HepG2 (cell line): ENCODE measurements at regions not wholly inside any gene's neighbourhood (a gene's known extent, or its start where the extent isn't known, plus 50 kb on each side); places are given as distances from the start of the nearest gene placed in this dataset.

Experiments used
- ATAC-seq: fragments of 200-7000 bp; cut with Tn5 transposase; 3 replicates; pipeline ENCODE4 v1.9.1; 2020; ENCODE audit warnings: mild to moderate bottlenecking, moderate library complexity
- BruUV-seq: library from RNA; stranded (reverse); fragments of 400-500 nt; replicated peaks from 2 replicates; lab custom pipeline; 2021; lab: Mats Ljungman, UMichigan
- CTCF ChIA-PET: fragments of 300-600 bp; formaldehyde crosslinking; extraction: SDS; loops from one replicate; lab custom pipeline; 2021; ENCODE audit warnings: low total read pairs, inconsistent platforms, low intra/inter-chr PET ratio; lab: Yijun Ruan, JAX
- POLR2A ChIA-PET: fragments of 350-600 bp; sonication (Branson Sonifier 250); formaldehyde crosslinking; loops from one replicate; lab custom pipeline; 2020; ENCODE audit warnings: antibody characterized with exemption, inconsistent platforms; lab: Yijun Ruan, JAX
- DNase-seq: peaks from one replicate; pipeline ENCODE4 v3.0.0-alpha.2; 2015; ENCODE audit warnings: low spot score
- FAIRE-seq: peaks from 3 replicates; lab custom pipeline; 2011; peaks lifted over from hg19 to GRCh38; lab: Jason Lieb, UNC
- H2AFZ ChIP-seq: one replicate; pipeline ENCODE4 v1.6.1; 2011; ENCODE audit warnings: low read length, inconsistent platforms
- H3K27ac ChIP-seq: fragments of 300-600 bp; 3 replicates; pipeline ENCODE4 v1.8.0; 2011; ENCODE audit warnings: mixed run types, mild to moderate bottlenecking, mixed read lengths, low read length, inconsistent platforms; ENCODE audit not compliant: insufficient read depth; ENCODE audit errors: extremely low read length
- H3K27me3 ChIP-seq, 2 experiments: fragments of 200-600 bp in 1 of 2; 2 replicates in 1 of 2; 3 replicates in 1 of 2; pipeline versions ENCODE4 v1.6.0 to v1.8.0; 2011; ENCODE audit warnings: low read length in 2 of 2, mild to moderate bottlenecking in 2 of 2, moderate library complexity in 2 of 2, inconsistent platforms in 1 of 2; ENCODE audit not compliant: insufficient read depth in 2 of 2, control insufficient read depth in 1 of 2
- H3K36me3 ChIP-seq, 2 experiments: fragments of 200-600 bp in 1 of 2; replicated peaks in 1 of 2; 2 replicates in 1 of 2; 3 replicates in 1 of 2; pipeline versions ENCODE4 v1.5.1 to v1.8.0; 2011; ENCODE audit warnings: low read length in 2 of 2, inconsistent platforms in 1 of 2; ENCODE audit not compliant: insufficient read depth in 2 of 2, control insufficient read depth in 1 of 2
- H3K4me1 ChIP-seq: 2 replicates; pipeline ENCODE4 v1.5.1; 2012; ENCODE audit warnings: low read length, inconsistent platforms; ENCODE audit not compliant: insufficient read depth
- H3K4me2 ChIP-seq: 2 replicates; pipeline ENCODE4 v1.6.0; 2011; ENCODE audit warnings: low read depth, low read length, inconsistent platforms
- H3K4me3 ChIP-seq, 3 experiments: fragments of 200-600 bp in 1 of 3; sonication (generic), shearing (Covaris generic) in 1 of 3; replicated peaks in 1 of 3; 2 replicates each; pipeline ENCODE4 v1.5.1; 2011 to 2016; ENCODE audit warnings: low read length in 3 of 3, inconsistent platforms in 2 of 3, low read depth in 2 of 3, mild to moderate bottlenecking in 2 of 3, control low read depth in 1 of 3, mixed read lengths in 1 of 3; ENCODE audit not compliant: insufficient read depth in 1 of 3
- H3K79me2 ChIP-seq: one replicate; pipeline ENCODE4 v1.6.1; 2011; ENCODE audit warnings: low read length, inconsistent platforms; ENCODE audit not compliant: insufficient read depth
- H3K9ac ChIP-seq: 2 replicates; pipeline ENCODE4 v1.6.0; 2011; ENCODE audit warnings: mild to moderate bottlenecking, low read depth, low read length, inconsistent platforms; ENCODE audit not compliant: insufficient read depth
- H3K9me3 ChIP-seq: 2 replicates; pipeline ENCODE4 v1.5.1; 2012; ENCODE audit warnings: mild to moderate bottlenecking, low read length
- H4K20me1 ChIP-seq: 2 replicates; pipeline ENCODE4 v1.6.0; 2011; ENCODE audit warnings: inconsistent platforms, mild to moderate bottlenecking, low read length, moderate library complexity; ENCODE audit not compliant: insufficient read depth
- GPBP1L1 ChIP-seq: sonication (generic); formaldehyde crosslinking; IDR thresholded peaks from 2 replicates; pipeline ENCODE4 v1.5.0; 2020; ENCODE audit warnings: mild to moderate bottlenecking, missing genetic modification reagents
- HIVEP1 ChIP-seq: sonication (generic); formaldehyde crosslinking; IDR thresholded peaks from 2 replicates; pipeline ENCODE4 v1.4.0; 2020; ENCODE audit warnings: mild to moderate bottlenecking, missing genetic modification reagents
- KIAA2018 ChIP-seq: sonication (generic); formaldehyde crosslinking; IDR thresholded peaks from 2 replicates; pipeline ENCODE4 v1.5.0; 2020; ENCODE audit warnings: mild to moderate bottlenecking, missing genetic modification reagents, borderline replicate concordance
- KLF12 ChIP-seq: sonication (generic); formaldehyde crosslinking; IDR thresholded peaks from 2 replicates; pipeline ENCODE4 v1.4.0; 2020; ENCODE audit warnings: missing genetic modification reagents, borderline replicate concordance
- PBX2 ChIP-seq: IDR thresholded peaks from 2 replicates; pipeline ENCODE4 v1.6.1; 2016; ENCODE audit warnings: control low read depth
- SP140L ChIP-seq: sonication (generic); formaldehyde crosslinking; IDR thresholded peaks from 2 replicates; pipeline ENCODE4 v1.4.0; 2020; ENCODE audit warnings: missing genetic modification reagents, borderline replicate concordance
- SRSF9 ChIP-seq: fragments of 200-400 bp; formaldehyde crosslinking; IDR thresholded peaks from 2 replicates; pipeline ENCODE4 v1.6.1; 2018; ENCODE audit warnings: borderline replicate concordance, mild to moderate bottlenecking, low read depth, low read length; ENCODE audit not compliant: insufficient read depth, poor library complexity, severe bottlenecking
- ZNF234 ChIP-seq: sonication (generic); formaldehyde crosslinking; conservative IDR thresholded peaks from 2 replicates; pipeline ENCODE4 v1.5.1; 2020; ENCODE audit warnings: mild to moderate bottlenecking, missing genetic modification reagents
- ZNF3 ChIP-seq: IDR thresholded peaks from 2 replicates; pipeline ENCODE4 v1.7.0; 2017; ENCODE audit warnings: inconsistent platforms
- ZNF770 ChIP-seq: sonication (generic); formaldehyde crosslinking; IDR thresholded peaks from 2 replicates; pipeline ENCODE4 v1.5.0; 2020; ENCODE audit warnings: mild to moderate bottlenecking, missing genetic modification reagents
- WGBS: methylation state at CpG from one replicate; pipeline ENCODE4 v1.1.6; 2017; ENCODE audit warnings: low lambda C conversion rate; 5-methylcytosine and 5-hydroxymethylcytosine counted together
- in situ Hi-C: cut with HindIII; loops from 2 replicates; pipeline ENCODE4 v1.10.0; 2017; ENCODE audit warnings: low pct_unique_long_range_greater_than_20kb; ENCODE audit not compliant: extremely low pct_ligation_motif_present
- intact Hi-C: fragments of 100-400 bp; cut with micrococcal nuclease; formaldehyde crosslinking; loops from one replicate; pipeline ENCODE4 v1.10.0; 2022; ENCODE audit not compliant: unreplicated experiment

- no peak for TF ChIP-seq ZNF770
- TF ChIP-seq HIVEP1: no peak
Observed at GRCh38 chr18:61989138-61989537, 96.3 kb upstream of the RNF152 start (continued).

GRCh38 chr18:61988100-61988499 is 95.3 kb upstream of the RNF152 start:
- in situ Hi-C loops: no loop called here
- Histone ChIP-seq H3K36me3 (no peaks in the 10 kb centered on the region), H3K9me3 (no peaks in the 10 kb centered on the region), H2AFZ (no peak overlapping the region), H3K79me2 (no peaks in the 10 kb centered on the region), H3K27ac (no peak overlapping the region), H4K20me1 (no peaks in the 10 kb centered on the region), H3K4me1 (peaks cover 10% of the 10 kb centered on the region), H3K4me3 (no peak overlapping the region), H3K4me2 (no peak overlapping the region), H3K27me3 (no peaks in the 10 kb centered on the region), H3K9ac (no peak overlapping the region)
- POLR2A ChIA-PET: no interaction called here
- CTCF ChIA-PET: no interaction called here
- BruUV-seq: no TSS peak
- intact Hi-C loops: no loop called here
- FAIRE-seq: no peak
- 15% methylated on average over 2 of the region's 2 CpGs for WGBS
- DNase-seq: no peak
- ATAC-seq: no peak
- no peak for TF ChIP-seq GPBP1L1 (CRISPR knock-in tag)
- no peak for TF ChIP-seq KIAA2018 (CRISPR knock-in tag)
- TF ChIP-seq SRSF9: no peak
- TF ChIP-seq KLF12 (CRISPR knock-in tag): no peak
- no peak for TF ChIP-seq PBX2
- no peak for TF ChIP-seq ZNF234 (CRISPR knock-in tag)
- TF ChIP-seq ZNF3 (CRISPR knock-in tag): no peak
- TF ChIP-seq SP140L: no peak
